Heart left ventricle (tissue), 16 donors: ENCODE measurements at regions not wholly inside any gene's neighbourhood (a gene's known extent, or its start where the extent isn't known, plus 50 kb on each side); places are given as distances from the start of the nearest gene placed in this dataset.

Experiments used
- ATAC-seq, 4 donors: fragments of 200-7000 bp; cut with Tn5 transposase; one replicate each; pipeline ENCODE4 v1.9.1; 2020 to 2022; ENCODE audit warnings: moderate library complexity in 4 of 4, mild to moderate bottlenecking in 3 of 4, moderate number of reproducible peaks in 1 of 4
- DNase-seq, 5 donors: peaks; one replicate each; pipeline ENCODE4 v3.0.0-alpha.2; 2020
- H3K27ac ChIP-seq, 12 donors: fragments of 200-600 bp; sonication (generic) in 4 of 12; one replicate each; pipeline versions ENCODE4 v1.5.0 to v1.8.0; 2016 to 2022; ENCODE audit warnings: mild to moderate bottlenecking in 2 of 12
- H3K27me3 ChIP-seq, 9 donors: fragments of 200-600 bp; sonication (generic) in 2 of 9; one replicate each; pipeline versions ENCODE4 v1.5.1 to v1.8.0; 2016 to 2022; ENCODE audit warnings: mild to moderate bottlenecking in 3 of 9
- H3K36me3 ChIP-seq, 9 donors: fragments of 200-600 bp; sonication (generic) in 2 of 9; one replicate each; pipeline versions ENCODE4 v1.5.0 to v1.8.0; 2018 to 2022; ENCODE audit warnings: mild to moderate bottlenecking in 2 of 9
- H3K4me1 ChIP-seq, 12 donors: fragments of 200-600 bp; sonication (generic) in 4 of 12; one replicate each; pipeline versions ENCODE4 v1.5.0 to v1.8.0; 2016 to 2022; ENCODE audit warnings: mild to moderate bottlenecking in 3 of 12
- H3K4me3 ChIP-seq, 12 donors: fragments of 200-600 bp; sonication (generic) in 4 of 12; one replicate each; pipeline versions ENCODE4 v1.5.0 to v1.8.0; 2017 to 2022; ENCODE audit warnings: mild to moderate bottlenecking in 9 of 12, moderate library complexity in 4 of 12
- H3K9me3 ChIP-seq, 12 donors: fragments of 200-600 bp; sonication (generic) in 4 of 12; one replicate each; pipeline versions ENCODE4 v1.5.0 to v1.8.0; 2016 to 2022; ENCODE audit warnings: mild to moderate bottlenecking in 1 of 12
- CTCF ChIP-seq, 12 donors: fragments of 200-600 bp; sonication (generic) in 4 of 12; IDR thresholded peaks; one replicate each; pipeline versions ENCODE4 v1.5.0 to v1.8.0; 2018 to 2022; ENCODE audit warnings: antibody characterized with exemption in 12 of 12, mild to moderate bottlenecking in 5 of 12
- POLR2A ChIP-seq, 2 donors: fragments of 450-650 bp; IDR thresholded peaks; one replicate each; pipeline ENCODE4 v1.6.1; 2017; ENCODE audit warnings: antibody characterized with exemption in 2 of 2, mild to moderate bottlenecking in 2 of 2, moderate library complexity in 2 of 2
- WGBS, 4 donors: extraction: QIAGEN DNeasy Blood & Tissue Kit in 2 of 4; methylation state at CpG; one replicate each; pipeline versions ENCODE4 v1.1.5 to v1.1.7; 2013 to 2018; 5-methylcytosine and 5-hydroxymethylcytosine counted together
- intact Hi-C, 10 donors: fragments of 100-400 bp; cut with DNase I; formaldehyde crosslinking; loops; one replicate each; pipeline versions ENCODE4 v1.11.1 to v1.14.2; 2022
- donor health status: ischemic (EF 13 %, LVEDD 7.1; RV severe dilation, severe dysfunction).
- donor health status: healthy with polysubstance abuse.
- donor health status: DM: no; HTN: yes; CAD: no.
- donor health status: DM: no; HTN: no; CAD: no.
- donor health status: ischemic (EF 25% LVEDD 6.9; RV normal size, moderate dysfunction).
- donor health status: ischemic (EF 25% LVEDD 5.7; RV mildly dilated, moderate dysfunction).
- donor health status: healthy.
- donor health status: DM: yes; HTN: yes; CAD: no.
- donor health status: ischemic (EF 35%, LVEDD 5.7; RV mildly dilated, moderate dysfunction).
- donor health status: nonischemic (EF 11% LVEDD 7.7; RV severe dilation, severe dysfunction).
- donor health status: DM: yes; HTN: yes; CAD: no.
- donor health status: PGD.
- donor health status: ischemic (EF 29% LVEDD 5.4; RV normal size, mild dysfunction).
- donor health status: nonischemic (EF 23%, LVEDD 6.1; RV moderate dilation, normal function).

- WGBS, 4 donors, result 72 to 78% (median 74%) methylated on average over 5 of the region's 5 CpGs
- Histone ChIP-seq H3K4me3 (no peak overlapping the region), H3K36me3 (no peaks in the 10 kb centered on the region), H3K27ac (peak overlapping the region in 1 of 12 donors; percentile 43), H3K27me3 (no peaks in the 10 kb centered on the region), H3K9me3 (peaks cover 0 to 18% (median 0%) of the 10 kb centered on the region in 12 donors), H3K4me1 (peaks cover 0 to 22% (median 0%) of the 10 kb centered on the region in 12 donors)
- TF ChIP-seq CTCF (IDR thresholded peaks at IDR 0.05), result peak; percentile 59 to 85 (median 74)
- no peak for TF ChIP-seq POLR2A (IDR thresholded peaks at IDR 0.05)
- ATAC-seq (peak in 3 of 4 donors; percentile 79 to 83 (median 83)), DNase-seq (peak in 4 of 5 donors; percentile 39 to 48 (median 44))
- intact Hi-C loops, result loop anchor here (1.0 to 5.0 kb wide), 6 partner anchors 80 to 136 kb away; no protein-coding TSS in a partner anchor
These were observed 56.2 kb upstream of the RIPOR2 start for GRCh38 chr6:24991810-24992467.

GRCh38 chr6:24994812-24995211 lies 59.1 kb upstream of the RIPOR2 start:
- no peak overlapping the region for H3K4me3 ChIP-seq
- no peak for TF ChIP-seq CTCF (IDR thresholded peaks at IDR 0.05)
- DNase-seq (no peak), ATAC-seq (no peak)
- 86 to 100% (median 99%) methylated on average over 1 of the region's 1 CpG for WGBS, 4 donors
- peaks cover 0 to 7% (median 0%) of the 10 kb centered on the region in 12 donors for H3K9me3 ChIP-seq
- intact Hi-C loops, result loop anchor here in 4 of 10 donors (5.0 kb wide), 3 partner anchors 77 to 138 kb away; no protein-coding TSS in a partner anchor
- H3K4me1 ChIP-seq, result peaks cover 0 to 39% (median 0%) of the 10 kb centered on the region in 12 donors
- H3K36me3 ChIP-seq, result no peaks in the 10 kb centered on the region
- no peak overlapping the region for H3K27ac ChIP-seq
- H3K27me3 ChIP-seq, result no peaks in the 10 kb centered on the region

GRCh38 chr6:24995270-24995669 lies 59.5 kb upstream of the RIPOR2 start:
- H3K27ac ChIP-seq, result no peak overlapping the region
- H3K4me1 ChIP-seq, result peaks cover 0 to 39% (median 0%) of the 10 kb centered on the region in 12 donors
- DNase-seq (no peak), ATAC-seq (no peak)
- 76 to 90% (median 86%) methylated on average over 4 of the region's 4 CpGs for WGBS, 4 donors
- no peak for TF ChIP-seq POLR2A (IDR thresholded peaks at IDR 0.05)
- no peak for TF ChIP-seq CTCF (IDR thresholded peaks at IDR 0.05)
- no peaks in the 10 kb centered on the region for H3K36me3 ChIP-seq
- no peak overlapping the region for H3K4me3 ChIP-seq
- H3K9me3 ChIP-seq, result peaks cover 0 to 7% (median 0%) of the 10 kb centered on the region in 12 donors
- H3K27me3 ChIP-seq, result no peaks in the 10 kb centered on the region
- intact Hi-C loops, result no loop called here

GRCh38 chr6:24996269-24996836 lies 60.6 kb upstream of the RIPOR2 start:
- Histone ChIP-seq H3K27ac (peak overlapping the region in 1 of 12 donors; percentile 14), H3K36me3 (no peaks in the 10 kb centered on the region), H3K4me3 (no peak overlapping the region), H3K4me1 (peaks cover 0 to 32% (median 0%) of the 10 kb centered on the region in 12 donors), H3K27me3 (no peaks in the 10 kb centered on the region), H3K9me3 (peaks cover 0 to 7% (median 0%) of the 10 kb centered on the region in 12 donors)
- DNase-seq, result no peak
- peak in 3 of 4 donors; percentile 36 to 76 (median 50) for ATAC-seq
- WGBS, 4 donors, result 73 to 84% (median 82%) methylated on average over 5 of the region's 5 CpGs
- TF ChIP-seq CTCF (IDR thresholded peaks at IDR 0.05) (no peak), POLR2A (IDR thresholded peaks at IDR 0.05) (no peak)
- intact Hi-C loops, result no loop called here
